Fibroblast of the conjunctiva (primary cell): ENCODE measurements at regions not wholly inside any gene's neighbourhood (a gene's known extent, or its start where the extent isn't known, plus 50 kb on each side); places are given as distances from the start of the nearest gene placed in this dataset.
"Not testable (repeated sequence)": the region's sequence is repeated elsewhere in the genome, so short reads cannot be mapped to it uniquely, and the experiment has no call there.

Experiments used
- DNase-seq: peaks from one replicate; pipeline ENCODE4 v3.0.0-alpha.2; 2010; ENCODE audit warnings: low read depth

DNA sequence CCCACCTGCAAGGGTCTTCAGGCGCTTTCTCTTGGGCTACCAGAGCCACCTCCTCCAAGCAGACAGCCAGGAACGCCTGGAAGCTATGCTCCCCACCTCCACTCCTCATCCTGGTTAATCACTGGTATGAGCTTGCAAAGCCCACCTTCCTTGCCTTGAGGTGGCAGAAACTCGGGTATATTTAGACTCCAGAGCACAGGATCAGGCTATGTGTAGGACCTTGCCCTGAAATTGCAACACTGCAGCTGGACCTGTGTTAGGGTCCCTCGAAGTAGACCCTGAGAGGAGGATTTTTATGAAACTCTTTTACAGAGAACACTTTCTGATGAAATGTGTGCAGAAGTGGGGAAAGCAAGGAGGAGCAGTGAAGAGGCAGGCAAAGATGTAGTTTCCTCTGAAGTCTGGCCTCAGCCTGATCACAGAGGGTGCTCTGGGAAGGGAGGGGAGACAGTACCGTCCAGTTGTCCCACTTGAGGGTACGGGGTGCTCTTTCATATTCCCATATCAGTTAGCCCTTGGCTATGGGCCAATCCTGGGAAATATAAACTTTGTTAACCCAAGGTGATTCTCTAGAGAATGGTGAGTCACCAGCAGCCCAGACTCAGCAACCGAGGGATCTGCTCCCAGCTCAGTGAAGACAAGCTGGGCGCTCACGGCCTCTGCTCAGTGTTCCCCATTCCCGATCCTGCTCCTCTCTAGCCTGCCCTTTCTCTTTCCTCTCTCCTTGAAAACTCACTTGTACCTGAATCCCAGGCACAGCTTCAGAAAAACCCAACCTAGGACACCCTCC, 157.9 kb downstream of the UQCRFS1 start:
- no peak for DNase-seq

DNA sequence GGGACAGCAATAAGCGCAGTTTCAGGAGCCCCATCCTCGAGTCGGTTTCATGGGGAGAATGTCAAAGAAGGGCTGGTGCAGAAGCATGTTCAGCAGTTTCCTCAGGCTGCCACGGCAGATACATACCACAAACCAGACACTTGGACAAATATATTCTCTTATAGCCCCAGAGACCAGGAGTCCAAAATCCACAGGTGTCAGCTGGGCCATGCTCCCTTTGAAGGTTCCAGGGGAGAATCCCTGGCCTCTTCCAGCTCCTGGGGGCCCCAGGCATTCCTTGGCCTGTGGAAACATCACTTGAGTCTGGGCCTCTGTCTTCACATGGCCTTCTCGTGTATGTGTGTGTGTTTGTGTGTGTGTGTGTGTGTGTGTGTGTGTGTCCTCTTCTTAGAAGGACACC, 164.1 kb downstream of the UQCRFS1 start:
- DNase-seq: no peak

DNA sequence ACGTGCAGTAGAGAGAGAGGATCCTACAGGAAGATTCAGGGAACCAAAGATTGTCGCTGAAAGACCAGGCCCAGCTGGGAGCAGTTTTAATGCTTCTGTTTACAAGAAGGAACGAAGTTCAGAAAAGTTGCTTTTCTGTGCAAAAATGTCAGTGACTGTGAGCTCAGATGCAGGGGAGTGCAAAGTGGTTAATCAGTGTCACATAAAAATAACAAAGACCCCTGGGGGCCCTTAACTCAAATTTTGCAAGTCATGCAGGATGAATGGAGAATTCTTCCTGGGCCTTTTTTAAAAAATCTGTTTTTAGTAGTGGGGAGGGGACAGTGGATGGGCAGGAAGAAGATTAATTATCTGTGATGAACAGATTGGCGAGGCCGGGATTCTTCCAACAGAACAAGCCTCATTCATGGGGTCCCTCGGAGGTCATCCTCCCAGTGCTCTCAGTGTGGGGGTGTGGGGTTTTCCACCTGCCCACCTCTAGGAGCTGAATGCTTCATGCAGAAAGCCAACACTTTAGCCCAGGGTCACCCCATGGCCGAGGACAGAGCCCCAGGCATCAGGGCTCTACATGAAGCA, 167.2 kb downstream of the UQCRFS1 start:
- DNase-seq: no peak

DNA sequence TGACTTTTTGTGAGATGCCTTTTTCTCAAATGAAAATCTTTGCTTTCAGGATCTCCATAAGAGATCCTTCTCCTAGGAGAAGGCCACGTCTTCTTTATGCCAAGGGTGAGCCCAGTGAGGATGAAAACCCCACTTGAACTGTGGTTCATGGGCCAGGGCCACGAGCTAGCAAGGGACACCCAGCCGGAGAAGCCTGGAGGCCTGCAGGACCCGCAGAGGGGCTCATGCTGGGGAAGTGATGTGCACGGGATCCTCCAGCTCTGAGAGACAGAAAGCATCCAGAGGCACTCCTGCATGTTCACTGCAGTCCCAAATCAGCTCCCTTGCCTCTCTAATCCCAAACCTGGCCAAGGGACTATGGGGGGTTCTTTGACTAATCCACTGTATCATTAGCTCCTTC, 168.9 kb downstream of the UQCRFS1 start:
- no peak for DNase-seq

DNA sequence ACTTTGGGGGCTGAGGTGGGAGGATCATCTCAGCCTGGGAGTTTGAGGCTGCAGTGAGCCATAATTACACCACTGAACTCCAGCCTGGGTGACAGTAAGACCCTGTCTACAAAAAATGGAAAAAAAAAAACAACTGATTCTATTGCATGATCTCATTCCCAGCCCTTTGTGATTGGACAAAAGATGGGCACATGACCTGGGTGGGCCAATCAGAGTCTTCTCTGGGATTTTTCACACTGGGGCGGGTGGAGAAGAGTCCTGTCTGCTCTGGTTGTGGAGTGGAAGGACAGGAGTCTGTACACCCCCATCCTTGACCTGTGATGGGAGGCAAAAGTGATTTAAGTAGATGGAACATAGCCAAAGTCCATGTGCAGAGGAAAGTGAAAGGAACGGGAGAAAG, 170.5 kb downstream of the UQCRFS1 start:
- DNase-seq: no peak

DNA sequence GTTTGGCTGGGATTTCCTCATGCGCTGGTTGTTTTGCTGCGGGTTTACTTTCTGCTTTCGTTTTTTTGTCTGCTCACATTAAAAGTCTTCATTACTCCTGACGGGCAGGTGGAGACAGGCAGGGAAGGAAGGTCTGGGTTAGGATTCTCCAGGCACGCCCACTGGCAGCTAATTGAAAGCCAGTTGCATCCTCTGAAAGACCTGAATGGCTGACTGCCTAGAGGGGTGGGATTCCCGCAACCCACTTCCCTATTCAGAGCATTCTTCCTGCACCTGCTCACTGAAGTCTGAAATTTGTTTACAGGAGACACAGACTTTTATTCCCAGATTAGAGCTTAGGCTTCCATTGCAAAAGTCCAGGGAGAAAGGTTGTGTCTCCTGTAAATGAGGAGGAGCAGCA, 172.0 kb downstream of the UQCRFS1 start:
- no peak for DNase-seq

DNA sequence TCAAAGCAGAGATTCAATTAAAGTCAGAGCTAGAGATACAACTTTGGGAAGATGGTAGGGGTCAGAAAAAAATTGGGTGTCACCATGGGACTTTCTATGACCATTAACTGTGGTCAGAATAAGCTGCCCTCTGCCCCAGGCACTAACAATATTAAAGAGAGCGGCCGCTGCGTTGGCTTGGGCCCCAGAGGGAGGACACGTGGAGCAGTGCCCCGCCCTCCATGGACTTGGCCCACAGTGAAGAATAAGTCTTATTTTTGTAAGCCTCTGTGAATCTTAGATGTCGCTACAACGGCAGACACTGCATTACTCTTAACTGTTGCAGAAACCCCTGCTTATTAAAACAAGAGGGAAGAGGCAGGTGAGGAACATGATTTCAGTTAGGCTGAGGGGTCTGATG, 172.7 kb downstream of the UQCRFS1 start:
- no peak for DNase-seq

DNA sequence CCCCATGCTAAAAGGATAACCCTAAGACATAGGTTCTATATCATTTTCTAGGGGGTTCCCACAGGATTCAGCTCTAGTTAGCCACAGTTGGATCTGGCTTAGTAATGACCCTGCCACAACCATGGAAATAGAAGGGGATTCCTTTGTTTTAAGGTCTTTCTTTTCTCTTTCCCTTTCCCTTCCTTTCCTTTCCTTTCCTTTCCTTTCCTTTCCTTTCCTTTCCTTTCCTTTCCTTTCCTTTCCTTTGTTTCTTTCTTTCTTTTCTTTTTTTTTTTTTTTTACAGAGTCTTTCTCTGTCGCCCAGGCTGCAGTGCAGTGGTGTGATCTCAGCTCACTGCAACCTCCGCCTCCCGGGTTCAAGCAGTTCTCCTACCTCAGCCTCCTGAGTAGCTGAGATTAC, 173.9 kb downstream of the UQCRFS1 start:
- DNase-seq: not testable (repeated sequence)

DNA sequence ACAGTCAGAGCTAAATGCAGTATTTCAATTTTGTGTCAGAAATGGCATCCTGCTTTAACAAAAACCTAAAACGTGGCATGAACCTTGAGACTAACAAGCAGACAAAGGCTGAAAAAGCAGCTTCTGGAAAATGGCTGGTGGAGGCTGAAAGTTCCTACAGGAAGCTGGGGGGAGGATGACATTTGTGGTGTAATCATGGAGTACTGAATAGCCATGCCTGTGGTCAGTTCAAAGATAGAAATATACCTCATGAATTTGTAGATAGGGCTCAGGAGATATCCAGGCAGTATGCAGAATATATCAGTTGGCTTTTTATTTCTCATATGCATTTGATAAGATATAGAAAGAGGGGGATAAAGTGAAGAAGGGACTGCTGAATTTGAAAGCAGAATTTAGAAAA, 181.7 kb downstream of the UQCRFS1 start:
- DNase-seq: no peak

DNA sequence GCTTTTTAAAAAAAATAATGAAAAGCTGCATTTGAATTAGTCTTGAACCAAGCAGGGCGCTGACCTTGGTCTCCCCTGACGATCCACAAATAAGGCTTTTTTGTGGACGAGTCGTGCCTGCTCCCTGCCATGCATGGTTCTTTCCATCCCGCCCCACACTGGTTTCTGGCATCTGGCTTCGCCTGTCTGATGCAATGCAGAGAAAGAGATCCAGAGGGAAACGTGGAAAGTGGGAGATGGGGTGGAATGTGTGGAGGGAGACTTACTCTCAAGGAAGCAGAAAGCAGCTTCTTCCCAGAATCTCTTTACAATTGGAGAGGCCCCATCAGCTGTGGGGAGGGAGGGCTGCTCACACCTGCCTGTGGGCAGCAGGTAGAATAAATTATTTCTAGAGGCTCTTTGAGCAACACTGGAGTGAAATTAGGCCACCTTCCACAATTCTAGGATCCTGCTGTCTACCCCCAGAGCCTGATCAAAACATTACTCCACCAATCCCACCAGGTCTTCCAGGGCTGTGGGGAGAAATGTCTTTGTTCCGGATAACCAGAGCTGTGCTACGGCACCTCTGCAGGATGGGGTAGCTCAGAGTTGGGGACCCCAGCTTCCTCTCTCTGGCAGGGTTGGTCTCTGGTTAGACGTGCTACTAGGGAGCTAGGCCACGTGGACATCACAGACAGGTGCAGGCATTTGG, 183.5 kb downstream of the UQCRFS1 start:
- DNase-seq: no peak

DNA sequence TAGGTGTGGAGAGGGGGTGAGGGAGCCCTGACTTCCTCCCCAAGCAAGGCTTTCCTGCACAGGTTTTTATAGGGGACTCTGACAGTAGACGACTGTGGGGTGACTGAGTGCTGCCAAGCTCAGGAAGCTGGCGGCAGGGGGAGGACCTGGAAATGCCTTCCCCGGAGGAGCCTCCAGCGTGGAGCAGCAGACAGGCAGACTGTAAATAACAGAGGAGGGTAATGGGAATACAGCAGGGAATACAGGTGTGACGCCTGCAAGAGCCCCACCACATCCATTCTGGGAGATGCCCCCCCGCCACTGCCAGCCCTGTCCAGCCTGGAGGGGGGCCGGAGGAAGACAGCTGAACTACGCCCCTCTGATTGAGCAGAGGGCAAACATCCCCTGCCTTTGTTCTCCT, 190.4 kb downstream of the UQCRFS1 start:
- DNase-seq: no peak

DNA sequence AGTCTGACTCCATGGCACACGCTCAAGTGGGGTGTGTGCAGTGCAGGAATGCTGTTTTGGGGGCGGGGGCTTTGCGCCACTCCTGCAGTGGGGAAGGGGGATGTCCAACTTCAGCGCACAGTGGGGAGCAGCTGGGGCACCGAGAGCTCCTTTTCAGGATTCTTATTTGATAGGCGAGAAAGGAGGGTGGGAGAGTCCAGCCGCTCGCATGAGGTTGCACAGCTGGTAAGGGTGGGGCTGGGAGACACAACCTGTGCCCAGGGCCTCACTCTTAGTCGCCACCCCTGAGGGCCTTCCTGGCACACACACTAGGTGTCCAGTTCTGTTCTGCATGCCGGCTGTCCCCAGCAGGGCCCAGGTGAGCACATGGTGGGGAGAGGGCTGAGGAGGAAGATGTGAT, 190.8 kb downstream of the UQCRFS1 start:
- no peak for DNase-seq

DNA sequence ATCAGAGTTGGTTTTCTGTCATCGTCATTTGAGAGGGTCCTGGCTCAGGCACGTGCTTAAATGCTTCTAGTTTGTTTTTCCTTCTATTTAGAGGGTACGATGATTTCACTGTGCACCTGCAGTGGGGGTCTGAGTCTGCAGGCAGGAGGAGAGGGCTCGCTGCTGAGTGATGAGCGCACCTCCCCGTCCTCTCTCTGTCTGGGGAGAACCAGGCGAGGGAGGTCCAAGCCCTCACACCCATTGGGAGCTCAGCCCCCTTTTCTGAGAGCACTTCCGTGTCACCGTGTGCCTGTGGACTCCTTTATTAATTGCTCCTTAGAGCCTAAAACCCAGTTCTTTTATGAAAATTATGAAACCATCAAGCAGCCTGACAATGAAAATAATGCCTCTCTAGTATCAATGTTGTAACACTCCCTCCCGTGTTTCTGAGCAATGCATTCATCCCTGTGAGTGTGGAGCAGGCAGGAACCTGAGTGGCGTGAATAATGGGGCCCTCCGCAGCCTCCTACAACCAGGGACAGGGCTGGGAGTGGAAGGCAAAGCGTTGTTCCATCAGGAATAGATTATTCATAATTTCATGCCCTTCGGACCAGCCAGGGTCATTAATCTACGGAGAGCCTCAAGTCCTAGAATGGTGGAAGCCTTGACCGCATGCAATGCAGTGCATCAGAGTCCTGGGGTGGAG, 191.6 kb downstream of the UQCRFS1 start:
- DNase-seq: no peak

DNA sequence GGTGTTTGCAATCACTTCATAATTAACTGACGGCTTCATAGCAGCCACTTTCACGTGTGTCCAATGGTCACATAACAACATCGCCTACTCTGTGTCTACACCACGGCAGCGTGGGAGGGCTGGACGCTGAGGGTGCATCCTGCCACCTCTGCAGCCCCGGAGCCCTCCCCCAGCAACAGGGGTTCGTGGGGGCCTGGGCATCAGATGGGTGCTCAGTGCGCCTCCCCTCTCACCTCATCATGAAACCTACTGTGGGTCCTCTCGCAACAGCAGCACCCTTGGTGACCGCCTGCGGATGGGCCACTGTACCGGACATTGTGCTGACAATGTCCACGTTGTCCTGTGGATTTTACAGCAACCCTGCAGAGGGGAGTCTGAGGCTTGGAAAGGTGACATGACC, 193.5 kb downstream of the UQCRFS1 start:
- no peak for DNase-seq

DNA sequence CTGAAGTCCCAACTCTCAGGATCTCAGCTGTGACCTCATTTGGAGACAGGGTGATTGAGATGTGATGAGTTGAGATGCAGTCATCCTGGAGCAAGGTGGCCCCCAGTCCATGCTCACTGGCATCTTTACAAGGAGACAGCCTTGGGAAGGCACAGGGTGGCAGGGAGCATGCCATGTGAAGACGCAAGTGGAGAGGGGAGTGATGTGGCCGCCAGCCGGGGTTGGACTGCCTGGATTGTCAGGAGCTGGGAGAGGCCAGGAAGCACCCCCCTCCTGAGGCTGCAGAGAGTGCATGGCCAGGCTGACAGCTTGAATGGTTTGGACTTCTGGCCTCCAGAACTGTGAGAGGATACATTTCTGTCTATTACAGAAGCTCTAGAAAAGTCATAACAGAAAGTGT, 194.4 kb downstream of the UQCRFS1 start:
- DNase-seq: no peak

DNA sequence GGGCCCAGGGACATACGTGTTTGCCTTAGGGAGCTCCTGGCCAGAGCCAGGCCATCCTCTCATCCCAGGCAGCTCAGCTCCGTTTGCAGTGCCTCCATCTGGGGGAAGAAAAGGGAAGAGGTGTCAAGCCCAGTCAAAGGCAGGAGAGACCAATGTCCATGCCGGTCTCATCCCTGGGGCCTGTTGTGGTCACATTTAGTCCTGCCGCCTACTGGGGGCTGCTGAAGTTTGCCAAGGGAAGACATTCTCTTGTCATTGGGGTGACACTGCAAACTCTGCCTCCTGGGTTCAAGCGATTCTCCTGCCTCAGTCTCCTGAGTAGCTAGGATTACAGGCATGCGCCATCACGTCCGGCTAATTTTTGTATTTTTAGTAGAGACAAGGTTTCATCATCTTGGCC, 195.2 kb downstream of the UQCRFS1 start:
- DNase-seq: no peak

DNA sequence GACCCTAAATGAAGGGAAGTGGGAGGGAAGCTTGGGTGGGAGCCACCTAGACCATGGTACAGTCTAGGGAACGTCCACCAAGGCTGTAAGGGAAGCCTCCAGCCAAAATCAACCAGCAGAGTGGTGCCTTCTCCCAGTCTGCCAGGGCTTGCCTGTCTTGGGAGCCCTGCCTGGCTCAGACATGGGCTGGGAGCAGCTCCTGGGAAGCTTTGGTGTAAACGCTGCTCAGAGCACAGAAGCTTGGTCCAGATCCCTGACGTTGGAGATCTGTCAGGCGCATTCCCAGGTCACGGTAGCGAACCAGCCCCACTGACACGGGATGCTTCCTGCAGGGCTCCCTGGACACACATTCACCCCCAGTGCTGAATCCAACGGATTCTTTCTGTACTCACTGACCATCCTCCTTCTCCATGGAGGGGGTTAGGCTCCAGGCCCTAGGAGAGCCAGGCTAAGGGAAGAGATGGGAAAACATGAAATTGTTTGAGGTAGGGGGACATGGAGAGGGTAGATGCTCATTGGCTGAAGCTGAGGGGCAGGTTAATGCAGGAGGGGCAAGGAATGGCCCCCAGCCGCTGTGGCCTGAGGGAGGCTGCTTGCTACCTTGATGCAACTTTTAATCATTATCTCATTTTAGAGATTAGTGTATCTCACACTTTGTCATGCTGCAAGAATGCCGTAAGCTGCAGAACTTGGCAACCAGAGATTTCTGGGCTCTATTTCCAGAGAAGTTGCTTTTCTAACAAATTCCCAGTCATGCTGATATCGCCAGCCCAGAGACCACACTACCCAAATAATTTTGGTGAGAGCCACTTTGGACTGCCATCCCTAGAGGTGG, 195.8 kb downstream of the UQCRFS1 start:
- no peak for DNase-seq

DNA sequence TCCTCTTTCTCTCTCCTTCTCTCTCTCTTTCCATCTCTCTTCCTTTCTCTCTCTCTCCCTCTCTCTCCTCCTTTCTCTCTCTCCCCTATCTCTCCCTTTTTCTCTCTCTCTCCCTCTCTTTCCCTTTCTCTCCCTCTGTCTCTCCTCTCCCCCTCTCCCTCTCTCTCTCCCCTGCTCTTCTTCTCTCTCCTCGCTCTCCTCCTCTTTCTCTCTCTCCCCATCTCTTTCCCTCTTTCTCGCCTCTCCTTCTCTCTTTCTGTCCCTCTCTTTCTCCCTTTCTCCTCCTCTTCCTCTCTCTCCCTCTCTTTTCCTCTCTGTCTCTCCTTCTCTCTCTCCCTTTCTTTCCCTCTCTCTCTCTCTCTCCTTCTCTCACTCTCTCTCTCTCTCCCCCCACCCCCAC, 196.6 kb downstream of the UQCRFS1 start:
- no peak for DNase-seq

DNA sequence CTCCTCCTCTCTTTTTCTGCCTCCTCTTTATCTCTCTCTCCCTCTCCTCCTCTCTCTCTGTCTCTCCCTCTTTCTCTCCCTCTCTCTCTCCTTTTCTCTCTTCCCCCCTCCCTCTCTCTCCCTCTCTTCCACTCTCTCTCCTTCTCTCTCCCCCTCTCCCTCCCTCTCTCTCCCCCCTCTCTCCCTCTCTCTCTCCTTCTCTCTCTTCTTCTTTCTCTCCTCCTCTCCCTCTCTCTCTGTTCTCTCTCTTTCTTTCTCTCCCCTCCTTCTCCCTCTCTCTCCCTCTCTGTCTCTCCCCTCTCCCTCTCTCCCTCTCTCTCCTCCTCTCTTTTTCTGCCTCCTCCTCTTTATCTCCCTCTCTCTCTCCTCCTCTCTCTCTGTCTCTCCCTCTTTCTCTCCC, 197.4 kb downstream of the UQCRFS1 start:
- no peak for DNase-seq

DNA sequence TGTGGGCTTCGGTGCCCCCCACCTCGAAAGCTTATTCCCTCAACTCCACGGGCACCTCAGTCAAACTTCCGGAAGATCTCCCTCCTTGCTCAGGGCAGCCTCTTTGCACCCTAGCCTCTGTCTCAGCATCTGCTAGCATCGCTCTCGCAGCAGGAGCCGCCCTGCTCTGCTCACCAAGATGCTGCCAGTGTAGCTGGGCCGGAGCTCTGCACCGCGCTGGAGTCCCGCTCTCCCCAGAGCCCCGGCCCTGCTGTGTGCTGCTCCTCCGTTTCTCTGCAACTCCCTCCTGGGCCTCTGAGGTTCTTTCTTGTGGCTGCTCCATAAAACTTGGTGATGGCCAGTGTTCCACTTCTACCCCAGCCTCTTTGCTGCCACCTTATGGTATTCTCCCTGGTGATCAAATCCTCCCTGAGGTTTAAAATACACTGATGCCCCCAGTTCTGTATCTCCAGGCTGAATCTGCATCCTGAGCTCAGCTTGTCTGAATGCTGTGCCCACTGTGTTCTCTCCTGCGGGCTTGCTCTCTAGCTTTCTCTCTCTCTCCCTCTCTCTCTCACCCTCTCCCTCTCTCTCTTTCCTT, 198.0 kb downstream of the UQCRFS1 start:
- no peak for DNase-seq

DNA sequence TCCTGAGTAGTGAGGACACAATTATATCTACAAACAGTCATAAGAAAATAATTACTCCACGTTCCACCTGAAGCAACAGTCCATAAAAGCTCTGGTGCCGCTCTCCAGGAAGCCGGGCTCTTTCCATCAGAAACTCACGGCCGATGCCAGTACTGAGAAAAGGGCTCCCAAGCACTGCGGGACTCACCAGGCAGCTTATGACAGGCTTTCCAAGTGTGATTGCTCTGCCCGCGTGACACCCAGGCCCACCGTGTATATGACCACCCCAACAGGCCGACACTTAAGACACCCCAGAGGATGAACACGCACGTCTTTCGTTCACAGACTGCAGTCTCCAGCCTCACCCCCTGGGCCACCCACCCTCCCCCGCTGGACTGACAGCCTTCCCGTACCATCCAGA, 199.0 kb downstream of the UQCRFS1 start:
- no peak for DNase-seq

DNA sequence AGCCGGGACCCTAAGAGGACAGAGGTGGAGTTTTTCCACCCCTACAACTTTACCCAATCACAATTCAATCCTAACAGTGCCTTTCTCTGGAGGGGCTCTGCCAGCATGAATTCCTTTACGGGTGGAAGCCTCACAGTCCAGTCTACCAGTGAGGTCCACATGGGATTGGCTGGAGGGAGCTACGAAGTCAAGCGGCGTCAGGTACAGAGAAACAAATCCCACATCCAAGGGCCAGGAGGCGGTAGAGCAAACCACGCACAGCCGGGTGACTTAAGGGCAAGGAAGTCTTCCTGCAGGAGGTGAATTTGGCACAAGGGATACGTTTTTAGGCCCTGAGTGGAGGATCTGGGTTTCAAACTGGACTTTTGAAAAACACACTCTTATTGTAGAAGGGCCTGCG, 199.6 kb downstream of the UQCRFS1 start:
- DNase-seq: no peak
